ENCODE measurements at regions not wholly inside any gene's neighbourhood (a gene's known extent, or its start where the extent isn't known, plus 50 kb on each side); places are given as distances from the start of the nearest gene placed in this dataset.

- Histone ChIP-seq H3K9me2 (replicated peaks; ENCODE audit: low read depth, low read length) (no peaks in the 10 kb centered on the region), H3K4me1 (ENCODE audit: insufficient read depth, low read length, poor library complexity, severe bottlenecking) (no peaks in the 10 kb centered on the region), H3K4me2 (ENCODE audit: low read depth, low read length, poor library complexity, severe bottlenecking) (no peak overlapping the region), H3K36me3 (ENCODE audit: insufficient read depth, low read length) (no peaks in the 10 kb centered on the region), H3K79me2 (ENCODE audit: insufficient read depth, low read length) (no peaks in the 10 kb centered on the region), H3F3A (ENCODE audit: low read depth) (no peaks in the 10 kb centered on the region), H4K20me1 (ENCODE audit: insufficient read depth, low read length, poor library complexity, severe bottlenecking) (no peaks in the 10 kb centered on the region), H3K27me3 (ENCODE audit: insufficient read depth, low read length, poor library complexity, severe bottlenecking) (no peaks in the 10 kb centered on the region), H3K9ac (ENCODE audit: low read depth, low read length, poor library complexity, severe bottlenecking) (no peak overlapping the region), H3K9me3 (ENCODE audit: insufficient read depth, low read depth, low read length) (no peaks in the 10 kb centered on the region), H3K4me3 (ENCODE audit: low read length, poor library complexity, severe bottlenecking) (no peak overlapping the region), H2AFZ (ENCODE audit: low read length) (no peak overlapping the region)
- TF ChIP-seq EZH2phosphoT487 (IDR thresholded peaks at IDR 0.05; ENCODE audit: borderline replicate concordance) (no peak), CTCF (conservative IDR thresholded peaks at IDR 0.05; ENCODE audit: low read length) (no peak)
These were observed 665.7 kb downstream of the MRPL39 start for GRCh38 chr21:24941316-24942185.

GRCh38 chr21:24939291-24939690 lies 668.0 kb downstream of the MRPL39 start:
- no peaks in the 10 kb centered on the region for H3K36me3 ChIP-seq (ENCODE audit: insufficient read depth, low read length)
- TF ChIP-seq CTCF (conservative IDR thresholded peaks at IDR 0.05; ENCODE audit: low read length) = no peak
- TF ChIP-seq EZH2phosphoT487 (IDR thresholded peaks at IDR 0.05; ENCODE audit: borderline replicate concordance) = no peak
- H3K4me3 ChIP-seq (ENCODE audit: low read length, poor library complexity, severe bottlenecking) = no peak overlapping the region
- H3K4me1 ChIP-seq (ENCODE audit: insufficient read depth, low read length, poor library complexity, severe bottlenecking) = no peaks in the 10 kb centered on the region
- no peaks in the 10 kb centered on the region for H3K9me3 ChIP-seq (ENCODE audit: insufficient read depth, low read depth, low read length)
- no peaks in the 10 kb centered on the region for H3K79me2 ChIP-seq (ENCODE audit: insufficient read depth, low read length)
- H3F3A ChIP-seq (ENCODE audit: low read depth) = no peaks in the 10 kb centered on the region
- H3K27me3 ChIP-seq (ENCODE audit: insufficient read depth, low read length, poor library complexity, severe bottlenecking) = no peaks in the 10 kb centered on the region
- H3K9ac ChIP-seq (ENCODE audit: low read depth, low read length, poor library complexity, severe bottlenecking) = no peak overlapping the region
- no peak overlapping the region for H2AFZ ChIP-seq (ENCODE audit: low read length)
- H4K20me1 ChIP-seq (ENCODE audit: insufficient read depth, low read length, poor library complexity, severe bottlenecking) = no peaks in the 10 kb centered on the region
- H3K4me2 ChIP-seq (ENCODE audit: low read depth, low read length, poor library complexity, severe bottlenecking) = no peak overlapping the region
- no peaks in the 10 kb centered on the region for H3K9me2 ChIP-seq (replicated peaks; ENCODE audit: low read depth, low read length)

GRCh38 chr21:24938573-24938972 lies 668.7 kb downstream of the MRPL39 start:
- Histone ChIP-seq H3K9me2 (replicated peaks; ENCODE audit: low read depth, low read length) (no peaks in the 10 kb centered on the region), H3K4me2 (ENCODE audit: low read depth, low read length, poor library complexity, severe bottlenecking) (no peak overlapping the region), H3K4me3 (ENCODE audit: low read length, poor library complexity, severe bottlenecking) (no peak overlapping the region), H3K9me3 (ENCODE audit: insufficient read depth, low read depth, low read length) (no peaks in the 10 kb centered on the region), H2AFZ (ENCODE audit: low read length) (no peak overlapping the region), H3K79me2 (ENCODE audit: insufficient read depth, low read length) (no peaks in the 10 kb centered on the region), H3F3A (ENCODE audit: low read depth) (no peaks in the 10 kb centered on the region), H3K27me3 (ENCODE audit: insufficient read depth, low read length, poor library complexity, severe bottlenecking) (no peaks in the 10 kb centered on the region), H3K9ac (ENCODE audit: low read depth, low read length, poor library complexity, severe bottlenecking) (no peak overlapping the region), H4K20me1 (ENCODE audit: insufficient read depth, low read length, poor library complexity, severe bottlenecking) (no peaks in the 10 kb centered on the region), H3K4me1 (ENCODE audit: insufficient read depth, low read length, poor library complexity, severe bottlenecking) (no peaks in the 10 kb centered on the region), H3K36me3 (ENCODE audit: insufficient read depth, low read length) (no peaks in the 10 kb centered on the region)
- no peak for TF ChIP-seq CTCF (conservative IDR thresholded peaks at IDR 0.05; ENCODE audit: low read length)
- no peak for TF ChIP-seq EZH2phosphoT487 (IDR thresholded peaks at IDR 0.05; ENCODE audit: borderline replicate concordance)

All from Loucy (cell line).